OCI-LY1 (cell line): ENCODE measurements at regions not wholly inside any gene's neighbourhood (a gene's known extent, or its start where the extent isn't known, plus 50 kb on each side); places are given as distances from the start of the nearest gene placed in this dataset.

ENCODE experiments used
- CTCF ChIP-seq: fragments of 200-600 bp; sonication (generic), shearing (Covaris generic); IDR thresholded peaks from 2 replicates; pipeline ENCODE4 v1.5.1; 2017; ENCODE audit warnings: mild to moderate bottlenecking, antibody characterized with exemption, low read length, moderate library complexity, mixed read lengths
- EZH2 ChIP-seq: fragments of 200-600 bp; sonication (generic), shearing (Covaris generic); IDR thresholded peaks from 2 replicates; pipeline ENCODE4 v1.8.0; 2017; ENCODE audit warnings: borderline replicate concordance, mixed run types, mild to moderate bottlenecking, antibody characterized with exemption, low read length, moderate library complexity, mixed read lengths

GRCh38 chr1:29397256-29397590, 160.9 kb downstream of the PTPRU start:
- TF ChIP-seq CTCF (no peak), EZH2 (no peak)
